Fibroblast of lung (primary cell): ENCODE measurements at regions not wholly inside any gene's neighbourhood (a gene's known extent, or its start where the extent isn't known, plus 50 kb on each side); places are given as distances from the start of the nearest gene placed in this dataset.

Source experiments
- CTCF ChIP-seq, 2 donors: IDR thresholded peaks in 1 of 2; conservative IDR thresholded peaks in 1 of 2; 1 replicate in 1 of 2; 2 replicates in 1 of 2; pipeline ENCODE4 v1.5.1; 2011 to 2012; ENCODE audit warnings: low read length in 2 of 2, control low read depth in 1 of 2, inconsistent platforms in 1 of 2, low read depth in 1 of 2, mild to moderate bottlenecking in 1 of 2
- EZH2 ChIP-seq: IDR thresholded peaks from 2 replicates; pipeline ENCODE4 v1.5.1; 2012; ENCODE audit warnings: low read length, control low read depth, mild to moderate bottlenecking; ENCODE audit errors: missing control alignments

DNA sequence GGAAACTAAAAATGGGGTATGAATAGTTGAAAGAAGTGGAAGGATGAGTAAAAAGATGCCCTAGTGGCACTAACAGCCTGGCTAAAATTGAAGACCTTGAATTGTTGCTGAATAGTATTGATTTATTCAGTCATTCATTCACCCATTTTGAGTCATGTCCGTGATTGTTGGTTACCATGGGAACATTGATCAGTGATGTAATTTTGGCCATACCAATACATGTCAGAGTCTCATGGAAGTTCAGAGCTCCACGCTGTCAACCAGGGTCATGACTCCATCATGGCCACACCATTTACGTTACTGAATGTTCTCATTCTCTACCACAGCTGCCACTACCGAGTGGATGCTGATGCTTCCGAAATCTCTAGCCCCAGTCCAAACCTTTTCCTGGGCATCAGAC is 62.5 kb upstream of the FOXE1 start:
- TF ChIP-seq CTCF (conservative IDR thresholded peaks at IDR 0.05 in 1 of 2, IDR thresholded peaks at IDR 0.05 in 1 of 2; ENCODE audit: low read depth in 1 of 2, low read length in 2 of 2) (no peak), EZH2 (no peak)
